Stomach (tissue), 4 donors: ENCODE measurements at regions not wholly inside any gene's neighbourhood (a gene's known extent, or its start where the extent isn't known, plus 50 kb on each side); places are given as distances from the start of the nearest gene placed in this dataset.

Experiments
- EP300 ChIP-seq: sonication (generic); formaldehyde crosslinking; IDR thresholded peaks from one replicate; pipeline ENCODE4 v1.6.1; 2017; ENCODE audit warnings: antibody characterized with exemption
- POLR2A ChIP-seq, 4 donors: fragments of 450-650 bp; IDR thresholded peaks; one replicate each; pipeline ENCODE4 v1.6.1; 2016; ENCODE audit warnings: antibody characterized with exemption in 4 of 4, control low read depth in 2 of 4, mild to moderate bottlenecking in 1 of 4, moderate library complexity in 1 of 4

- TF ChIP-seq EP300 (no peak), POLR2A (IDR thresholded peaks at IDR 0.05) (no peak)
Observed at GRCh38 chr3:159366476-159366875, 564.6 kb downstream of the MFSD1 start.
